Nucleus accumbens (tissue), 56 donors: ENCODE measurements at regions not wholly inside any gene's neighbourhood (a gene's known extent, or its start where the extent isn't known, plus 50 kb on each side); places are given as distances from the start of the nearest gene placed in this dataset.
"Not testable (repeated sequence)": the region's sequence is repeated elsewhere in the genome, so short reads cannot be mapped to it uniquely, and the experiment has no call there.

Experiments used
- DNase-seq, 56 donors: peaks; one replicate each; lab custom pipeline; 2025; lab: John Stamatoyannopoulos, UW

DNA sequence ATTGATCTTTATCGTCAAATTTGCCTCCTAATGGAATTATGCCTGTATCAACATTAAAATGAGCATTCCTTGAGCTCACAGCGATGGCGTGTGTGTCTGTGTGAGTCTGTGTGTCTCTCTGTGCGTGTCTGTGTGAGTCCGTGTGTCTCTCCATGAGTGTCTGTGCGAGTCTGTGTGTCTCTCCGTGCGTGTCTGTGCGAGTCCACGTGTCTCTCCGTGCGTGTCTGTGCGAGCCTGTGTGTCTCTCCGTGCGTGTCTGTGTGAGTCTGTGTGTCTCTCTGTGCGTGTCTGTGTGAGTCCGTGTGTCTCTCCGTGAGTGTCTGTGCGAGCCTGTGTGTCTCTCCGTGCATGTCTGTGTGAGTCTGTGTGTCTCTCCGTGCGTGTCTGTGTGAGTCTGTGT lies 326.5 kb upstream of the B3GAT1 start:
- no peak for DNase-seq

DNA sequence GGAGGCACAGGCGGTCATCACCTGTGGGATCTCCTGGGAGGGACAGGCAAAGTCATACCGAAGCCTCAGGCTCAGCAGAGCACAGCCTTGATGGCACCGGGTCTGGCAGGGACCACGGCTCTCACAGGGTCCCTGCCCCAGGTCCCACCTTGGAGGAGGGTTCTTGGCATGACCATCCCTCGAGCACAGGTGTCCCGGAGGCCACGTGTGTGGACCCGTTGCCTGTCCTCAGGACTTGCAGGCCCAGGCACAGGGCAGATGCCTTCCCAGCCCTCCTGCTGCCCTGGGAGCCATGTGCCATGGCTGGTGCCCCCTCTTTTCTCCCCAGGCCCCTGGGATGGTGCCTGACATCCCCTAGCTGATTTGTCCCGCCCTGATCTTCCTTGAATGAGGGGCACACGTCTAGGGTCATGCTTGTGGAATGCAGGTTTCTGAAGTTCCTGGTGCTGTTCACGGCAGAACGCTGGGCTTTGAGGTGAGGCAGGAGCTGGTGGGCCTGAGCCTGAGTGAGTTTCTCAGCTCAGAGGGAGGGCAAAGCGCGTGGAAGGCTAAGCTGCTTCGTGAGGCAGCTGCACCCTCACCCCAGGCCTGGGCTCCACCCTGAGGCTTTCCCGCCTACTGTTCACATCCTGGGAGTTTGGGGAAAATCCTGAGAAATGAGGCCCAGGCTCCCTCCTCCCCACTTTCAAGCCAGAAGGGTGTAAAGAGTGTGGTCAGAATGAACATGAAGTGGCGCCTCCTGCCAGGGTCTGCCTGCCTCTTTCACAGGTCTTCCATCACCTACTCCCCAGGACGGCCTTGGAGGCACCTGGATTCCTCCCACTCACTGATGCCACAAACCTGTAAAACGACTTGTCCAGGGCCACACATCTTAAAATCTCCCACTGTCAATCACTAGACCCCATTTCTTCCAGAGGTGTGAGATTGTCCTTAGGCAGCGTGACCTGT lies 325.8 kb upstream of the B3GAT1 start:
- DNase-seq = no peak

DNA sequence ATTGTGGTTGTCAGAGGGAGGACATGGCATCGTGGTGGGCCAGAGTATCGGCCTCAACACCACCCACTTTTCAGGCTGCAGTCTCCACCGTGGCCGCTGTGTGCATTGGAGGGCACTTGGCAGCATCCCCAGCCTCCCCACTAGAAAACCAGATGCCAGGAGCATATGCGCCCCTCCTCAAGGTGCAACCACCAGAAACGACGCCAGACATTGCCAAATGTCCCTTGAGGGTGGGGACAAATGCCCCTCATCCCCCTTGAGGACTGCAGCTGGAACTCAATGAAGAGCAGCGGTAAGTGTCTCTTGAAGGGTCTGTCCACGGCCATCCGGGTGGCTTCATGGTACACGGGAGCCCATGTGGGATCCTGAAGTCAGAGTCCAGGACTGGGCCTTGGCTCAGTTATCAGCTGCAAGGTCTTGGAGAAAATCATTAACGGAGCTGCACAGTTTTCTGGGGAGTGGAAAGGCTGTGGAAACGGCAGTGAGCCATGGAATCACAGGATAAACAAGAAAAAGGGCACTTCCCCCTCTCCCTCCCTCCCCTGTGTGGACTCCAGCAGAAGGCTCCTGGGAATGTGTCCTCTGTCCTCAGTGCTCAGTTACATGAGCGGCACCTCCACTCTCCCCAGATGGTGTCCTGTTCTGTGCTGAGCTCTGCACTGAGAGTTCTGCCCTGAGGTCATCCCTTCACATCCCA lies 324.4 kb upstream of the B3GAT1 start:
- no peak for DNase-seq

DNA sequence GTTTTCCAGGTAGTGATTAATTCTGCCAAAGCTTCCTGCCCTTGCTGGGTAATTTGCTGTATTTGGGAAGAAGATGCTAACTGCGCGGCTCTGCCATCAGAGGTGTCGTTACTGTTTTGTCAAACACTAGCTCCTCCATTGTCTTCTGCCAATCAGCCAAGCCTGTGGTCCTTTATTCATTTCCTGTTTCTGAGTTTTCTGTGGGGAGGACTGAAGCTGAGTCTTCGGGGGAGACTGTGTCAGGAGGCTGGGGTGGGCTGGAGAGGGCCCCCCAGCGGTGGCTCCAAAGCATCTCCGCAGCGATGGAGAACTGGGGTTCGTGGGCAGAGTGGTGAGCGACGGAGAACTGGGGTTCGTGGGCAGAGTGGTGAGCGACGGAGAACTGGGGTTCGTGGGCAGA lies 322.9 kb upstream of the B3GAT1 start:
- no peak for DNase-seq

DNA sequence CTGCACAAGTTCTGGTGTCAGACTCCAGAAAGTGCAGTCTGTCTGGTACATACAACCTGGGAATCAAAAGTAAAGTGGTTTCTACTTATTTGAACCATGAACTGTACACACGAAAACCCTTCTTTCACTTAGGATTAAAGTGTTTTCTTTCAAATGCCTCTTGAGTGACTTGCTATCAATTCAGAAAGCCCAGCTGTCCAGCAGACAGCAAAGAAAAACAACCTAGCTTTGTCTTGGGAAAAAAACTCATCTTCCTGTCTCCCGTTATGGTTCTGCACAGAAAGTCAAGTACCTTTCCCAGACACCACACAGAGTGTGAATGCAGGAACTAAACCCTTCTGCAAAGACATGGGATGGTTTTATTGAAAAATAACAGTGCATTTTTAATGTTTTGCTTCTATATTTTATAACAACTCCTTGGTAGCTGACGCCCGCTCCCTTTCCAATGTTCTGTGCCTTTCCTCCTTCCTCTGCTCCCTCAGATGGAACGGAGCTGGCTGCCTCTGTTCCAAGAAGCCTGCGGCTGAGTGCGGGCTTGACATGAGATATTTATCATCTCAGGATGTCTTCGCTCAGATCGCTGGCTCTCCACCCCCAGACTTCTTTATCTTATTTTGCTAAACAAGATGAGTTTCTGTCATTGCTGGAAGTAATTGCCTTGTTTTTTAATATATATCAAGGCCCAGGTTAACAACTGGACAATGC lies 322.3 kb upstream of the B3GAT1 start:
- no peak for DNase-seq

DNA sequence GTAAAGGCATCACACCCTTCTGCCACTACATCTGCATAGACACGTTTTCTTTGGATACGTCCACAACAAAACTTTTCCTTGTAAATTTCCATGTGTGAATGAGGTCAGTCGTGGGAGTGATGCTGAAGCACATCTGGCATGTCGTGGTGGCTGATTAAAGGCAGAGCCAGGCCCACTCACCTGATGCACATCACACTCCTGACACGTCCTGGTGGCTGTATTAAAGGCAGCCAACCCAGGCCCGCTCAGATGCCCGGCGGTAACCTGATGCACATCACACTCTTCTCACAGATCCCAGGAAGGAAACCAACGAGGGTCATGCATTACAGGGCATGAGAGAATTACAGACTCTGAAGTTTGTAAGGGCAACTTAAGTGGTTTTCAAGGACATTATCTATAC lies 321.6 kb upstream of the B3GAT1 start:
- no peak for DNase-seq

DNA sequence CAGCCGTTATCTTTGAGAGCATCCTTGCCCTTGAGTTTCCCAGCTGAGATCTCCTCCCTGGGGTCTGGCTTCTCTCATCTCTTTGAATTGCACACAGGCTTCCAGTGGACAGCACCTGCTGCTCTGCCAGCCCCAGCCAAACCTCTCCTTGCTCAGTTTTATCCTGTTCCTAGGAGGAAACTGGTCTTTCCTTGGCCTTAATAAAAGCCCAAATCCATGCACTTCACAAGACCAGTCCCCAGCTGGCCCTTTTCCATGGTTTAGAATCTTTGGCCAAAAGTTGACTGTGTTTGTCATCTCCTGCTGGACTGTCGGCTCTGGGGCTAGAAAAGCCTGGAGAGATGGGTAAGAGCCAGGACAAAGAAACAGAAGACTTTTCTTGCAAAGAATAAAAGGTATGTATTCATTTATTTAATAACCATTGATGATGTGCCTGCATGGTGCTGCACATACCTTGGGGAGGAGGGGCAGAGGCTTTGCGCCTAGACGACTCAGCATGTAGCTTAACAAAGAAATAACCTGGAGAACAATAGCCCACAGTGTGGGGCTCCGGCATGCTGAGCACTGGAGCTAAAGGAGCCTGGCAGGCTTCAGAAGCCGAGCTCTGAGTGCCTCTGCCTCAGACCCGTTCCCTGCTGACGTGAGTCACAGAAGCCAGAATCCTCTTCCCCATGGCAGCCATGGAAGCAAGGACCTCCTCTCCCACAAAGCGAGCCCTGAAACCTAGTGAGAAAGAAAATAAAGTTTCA lies 319.3 kb upstream of the B3GAT1 start:
- DNase-seq = peak in 1 of 56 donors; percentile 30

DNA sequence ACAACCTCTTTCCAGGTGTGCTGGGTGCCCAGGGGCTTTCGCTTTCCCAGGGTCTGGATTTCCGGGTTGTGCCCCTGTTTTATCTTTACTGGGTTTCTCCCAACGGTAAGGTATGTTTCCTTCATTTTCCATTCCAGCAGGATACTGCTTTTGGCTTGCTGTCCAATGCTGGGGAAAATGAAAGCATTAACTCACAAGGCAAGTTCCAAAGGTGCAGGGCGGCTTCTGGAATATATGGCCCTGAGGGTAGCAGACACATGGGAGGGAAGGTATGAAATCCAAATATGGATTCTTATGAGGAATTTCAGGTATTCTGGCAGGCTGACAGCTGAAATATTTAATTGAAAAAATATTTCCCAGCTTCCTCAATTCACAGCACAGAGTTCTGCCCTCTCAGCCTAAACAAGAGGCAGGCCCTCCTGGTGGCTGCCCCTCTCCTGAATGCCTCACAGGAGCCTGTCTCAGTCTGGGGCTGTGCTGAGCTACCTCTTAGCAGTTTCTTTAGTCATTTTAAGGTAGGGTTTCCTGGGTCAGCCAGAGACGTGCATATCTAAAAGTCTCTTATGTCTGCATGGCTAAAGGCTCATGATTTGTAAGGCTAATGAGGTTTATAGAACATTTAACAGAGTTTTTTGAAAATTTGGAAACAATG lies 318.6 kb upstream of the B3GAT1 start:
- DNase-seq = no peak

DNA sequence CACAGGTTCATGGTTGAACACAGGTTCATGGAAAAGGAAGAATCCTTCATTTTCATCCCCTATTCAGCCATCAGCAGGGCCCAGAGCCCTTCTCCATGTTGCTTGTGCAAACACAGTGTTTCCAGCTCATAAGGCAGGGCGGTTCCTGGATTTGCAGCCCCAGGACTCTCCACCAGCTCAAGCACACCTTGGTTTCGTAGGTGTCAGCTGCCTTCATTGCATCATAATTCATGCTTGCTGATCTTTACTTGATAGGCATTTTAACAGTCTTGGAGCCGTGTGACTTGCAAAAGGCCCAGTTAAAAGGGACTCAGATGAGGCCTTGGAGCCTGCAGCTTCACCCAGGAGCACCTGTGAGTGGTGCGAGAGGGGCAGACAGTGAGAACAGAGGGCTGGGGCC lies 318.1 kb upstream of the B3GAT1 start:
- DNase-seq = no peak

DNA sequence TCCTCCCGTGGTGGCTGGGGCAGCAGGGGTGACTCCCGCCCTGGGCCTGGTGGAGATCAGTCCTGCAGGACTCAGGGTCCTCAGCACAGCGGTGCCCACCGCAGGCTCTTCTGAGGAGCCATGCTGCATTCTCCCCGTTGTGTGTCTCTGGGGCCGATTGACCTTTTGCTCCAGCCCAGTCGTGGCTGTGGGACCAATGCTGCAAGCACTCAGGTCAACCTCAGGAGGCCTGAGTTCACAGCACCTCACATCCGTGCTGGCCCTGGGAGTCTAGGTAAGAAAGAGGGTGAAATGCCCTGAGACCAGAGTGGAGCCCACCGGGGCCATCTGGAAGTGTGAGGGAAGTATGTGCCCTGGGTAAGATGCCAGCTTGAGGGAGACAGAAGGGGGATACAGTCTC lies 316.1 kb upstream of the B3GAT1 start:
- DNase-seq = no peak

DNA sequence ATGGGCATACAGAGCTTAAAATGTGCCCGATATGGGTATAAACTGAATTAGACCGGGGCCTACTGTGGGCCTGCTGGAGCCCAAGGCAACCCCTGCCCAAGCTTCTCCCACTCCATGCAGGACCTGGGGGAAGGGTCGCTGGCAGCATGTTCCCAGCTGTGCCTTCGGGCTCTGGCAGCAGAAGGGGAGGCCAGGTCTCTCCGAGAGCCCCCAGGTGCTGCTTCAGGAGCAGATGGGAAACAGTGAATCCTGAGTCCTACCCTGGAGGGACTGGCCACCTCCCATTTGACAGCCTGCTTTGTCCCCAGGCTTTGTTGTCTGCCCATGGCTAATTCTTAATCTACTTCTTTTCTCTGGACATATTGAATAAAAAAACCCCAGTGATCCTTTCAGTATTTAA lies 315.6 kb upstream of the B3GAT1 start:
- DNase-seq = no peak

DNA sequence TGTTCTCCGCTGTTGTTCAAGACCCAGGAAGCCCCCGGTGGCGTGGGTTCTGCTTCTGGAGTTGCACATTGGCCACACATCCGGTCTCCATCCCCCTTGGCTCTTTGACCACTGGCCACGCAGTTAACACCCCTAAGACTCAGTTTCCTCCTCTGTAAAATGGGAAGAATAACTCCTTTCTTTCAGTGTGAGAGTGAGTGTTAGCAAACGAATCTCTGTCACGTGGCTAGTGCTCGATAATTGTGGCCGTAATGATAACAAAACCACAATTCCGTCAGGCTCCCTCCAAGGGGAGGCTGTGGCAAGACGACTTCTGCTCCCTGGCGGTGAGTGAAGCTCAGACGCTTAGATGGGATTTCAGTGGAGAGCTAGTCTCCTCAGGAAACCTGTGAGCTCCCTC lies 315.2 kb upstream of the B3GAT1 start:
- DNase-seq = no peak

DNA sequence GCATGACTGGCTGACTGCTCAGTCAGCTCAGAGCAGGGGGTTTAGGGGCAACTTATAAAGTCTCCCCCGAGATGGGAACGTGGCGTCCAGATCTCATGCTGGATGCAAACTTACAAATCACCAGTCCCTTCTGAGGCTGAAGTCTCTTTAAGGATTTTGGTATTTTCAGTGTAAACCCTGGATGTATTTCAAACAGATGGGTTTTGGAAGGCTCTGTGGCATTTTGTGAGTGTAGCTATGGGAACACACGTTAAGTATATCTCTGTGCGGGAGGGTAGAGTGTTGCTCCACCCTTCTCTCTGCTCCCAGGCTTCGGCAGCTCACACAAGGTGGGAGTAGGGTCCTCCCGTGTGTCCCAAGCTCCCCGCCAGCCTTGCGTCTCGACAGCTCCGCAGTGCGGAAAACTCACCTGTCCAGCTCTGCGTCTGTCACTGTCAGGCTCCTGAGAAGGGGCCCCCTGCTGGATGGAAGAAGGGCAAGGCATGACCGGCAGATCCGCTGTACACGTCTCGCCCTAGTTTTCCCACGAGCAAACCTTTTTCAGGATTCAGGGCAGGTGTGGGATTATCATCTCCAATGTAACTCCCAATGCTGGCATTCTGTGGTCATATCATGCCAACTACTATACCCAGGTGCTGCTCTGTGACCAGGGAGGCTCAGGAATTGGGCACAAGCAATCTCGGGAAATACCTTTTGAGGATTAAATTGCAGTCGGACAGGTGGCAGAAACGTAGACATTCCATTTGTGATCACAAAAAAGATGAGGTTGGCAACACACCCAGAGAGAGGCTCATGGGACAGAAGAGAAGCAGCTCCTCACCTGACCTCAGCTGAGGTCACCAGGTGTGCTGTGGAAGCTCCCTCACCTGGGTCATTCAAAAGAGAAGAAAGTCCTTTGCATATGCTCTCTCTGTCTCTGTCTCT lies 313.9 kb upstream of the B3GAT1 start:
- DNase-seq = peak in 6 of 56 donors; percentile 4 to 37 (median 14)

DNA sequence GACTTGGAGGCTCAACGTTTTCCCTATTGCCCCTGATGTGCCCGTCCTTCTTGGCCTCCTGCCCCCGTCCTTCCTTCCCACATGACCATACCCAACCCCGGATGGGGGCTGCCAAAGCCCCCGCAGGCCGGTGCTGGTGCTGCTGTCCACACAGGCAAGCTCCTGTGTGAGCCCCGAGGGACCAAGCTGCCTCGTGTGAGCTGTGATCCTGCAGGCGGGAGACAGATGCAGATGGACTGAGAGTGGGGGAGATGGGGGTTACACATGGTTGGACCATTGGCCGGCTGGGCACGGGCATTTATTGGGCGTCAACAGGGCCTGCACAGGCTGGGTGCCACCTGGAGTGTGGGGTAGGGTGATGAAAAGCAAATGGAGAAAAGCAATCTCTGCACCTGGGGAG lies 313.2 kb upstream of the B3GAT1 start:
- no peak for DNase-seq

DNA sequence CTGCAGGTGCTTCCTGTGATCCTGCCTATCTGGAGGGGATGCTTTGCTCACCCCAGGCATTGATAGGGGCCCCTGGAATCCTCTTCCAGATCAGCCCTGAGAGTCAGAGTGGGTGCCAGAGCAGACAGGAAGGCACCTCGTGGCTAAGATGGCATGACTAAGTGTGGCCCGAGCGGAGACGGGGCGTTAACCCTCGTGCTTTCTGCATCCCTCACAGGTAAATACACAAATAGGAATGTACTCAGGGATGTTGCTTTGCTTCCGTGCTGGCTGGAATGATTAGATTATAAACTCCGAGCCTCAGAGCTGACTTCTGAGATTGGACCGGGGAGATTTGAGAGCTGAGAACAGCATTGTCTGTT lies 312.7 kb upstream of the B3GAT1 start:
- DNase-seq = no peak

DNA sequence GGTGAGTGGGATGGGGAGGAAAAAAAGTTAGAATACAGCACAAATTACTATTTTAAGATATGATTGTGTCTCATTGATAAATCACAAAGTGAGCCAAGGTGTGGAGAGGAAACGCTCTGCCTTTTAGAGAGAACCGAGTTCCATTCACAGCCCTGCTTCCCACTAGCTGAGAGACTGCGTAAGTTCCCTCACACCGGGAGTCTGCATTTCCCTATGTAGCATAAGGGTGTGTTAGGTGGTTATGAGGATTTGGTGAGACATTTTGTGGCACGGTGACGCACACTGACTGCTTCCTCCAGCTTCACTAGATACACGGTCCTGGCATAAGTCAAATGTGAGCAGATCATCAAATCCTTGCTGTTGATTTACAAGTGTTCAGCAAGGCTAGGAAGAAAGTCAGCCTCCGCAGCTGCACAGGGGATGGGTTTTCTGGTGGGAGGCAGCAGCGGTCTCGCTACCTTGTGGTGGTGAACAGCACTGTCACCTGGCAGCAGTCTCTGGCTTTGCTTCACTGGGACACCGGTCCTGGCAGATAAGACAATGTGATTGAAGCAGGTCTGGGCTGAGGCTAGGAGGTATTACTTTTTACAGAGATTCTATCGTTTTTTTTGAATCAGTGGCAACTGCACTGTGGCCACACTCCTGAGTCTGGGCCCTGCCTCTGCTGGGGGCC lies 312.2 kb upstream of the B3GAT1 start:
- DNase-seq = peak in 6 of 56 donors; percentile 14 to 45 (median 32)

DNA sequence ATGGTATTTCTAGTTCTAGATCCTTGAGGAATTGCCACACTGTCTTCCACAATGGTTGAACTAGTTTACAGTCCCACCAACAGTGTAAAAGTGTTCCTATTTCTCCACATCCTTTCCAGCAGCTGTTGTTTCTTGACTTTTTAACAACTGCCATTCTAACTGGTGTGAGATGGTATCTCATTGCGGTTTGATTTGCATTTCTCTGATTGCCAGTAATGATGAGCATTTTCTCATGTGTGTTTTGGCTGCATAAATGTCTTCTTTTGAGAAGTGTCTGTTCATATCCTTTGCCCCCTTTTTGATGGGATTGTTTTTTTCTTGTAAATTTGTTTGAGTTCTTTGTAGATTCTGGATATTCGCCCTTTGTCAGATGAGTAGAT lies 308.6 kb upstream of the B3GAT1 start:
- not testable (repeated sequence) for DNase-seq

DNA sequence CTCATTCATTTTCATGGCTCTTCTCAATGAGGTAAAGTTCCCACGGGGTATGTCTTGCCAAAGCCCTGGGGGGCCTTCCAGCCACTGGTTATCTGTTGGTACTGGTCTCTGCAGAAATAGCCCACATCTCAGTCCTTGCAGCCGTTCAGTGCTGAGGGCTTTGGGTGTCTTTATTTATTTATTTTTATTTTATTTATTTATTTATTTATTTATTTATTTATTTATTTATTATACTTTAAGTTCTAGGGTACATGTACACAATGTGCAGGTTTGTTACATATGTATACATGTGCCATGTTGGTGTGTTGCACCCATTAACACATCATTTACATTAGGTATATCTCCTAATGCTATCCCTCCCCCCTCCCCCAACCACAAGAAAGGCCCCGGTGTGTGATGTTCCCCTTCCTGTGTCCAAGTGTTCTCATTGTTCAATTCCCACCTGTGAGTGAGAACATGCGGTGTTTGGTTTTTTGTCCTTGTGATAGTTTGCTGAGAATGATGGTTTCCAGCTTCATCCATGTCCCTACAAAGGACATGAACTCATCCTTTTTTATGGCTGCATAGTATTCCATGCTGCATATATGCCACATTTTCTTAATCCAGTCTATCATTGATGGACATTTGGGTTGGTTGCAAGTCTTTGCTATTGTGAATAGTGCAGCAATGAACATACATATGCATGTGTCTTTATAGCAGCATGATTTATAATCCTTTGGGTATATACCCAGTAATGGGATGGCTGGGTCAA lies 308.1 kb upstream of the B3GAT1 start:
- DNase-seq = not testable (repeated sequence)
